NCI-H2196 (cell line): ENCODE measurements at regions not wholly inside any gene's neighbourhood (a gene's known extent, or its start where the extent isn't known, plus 50 kb on each side); places are given as distances from the start of the nearest gene placed in this dataset.
"Not testable (repeated sequence)": the region's sequence is repeated elsewhere in the genome, so short reads cannot be mapped to it uniquely, and the experiment has no call there.

Experiments used
- DNase-seq: peaks from one replicate; lab custom pipeline; 2025; ENCODE audit not compliant: unreplicated experiment; lab: John Stamatoyannopoulos, UW

- peak; percentile 16 for DNase-seq
These were observed 318.4 kb upstream of the ZNF608 start for GRCh38 chr5:125064621-125065438.

- no peak for DNase-seq
These were observed 319.3 kb upstream of the ZNF608 start for GRCh38 chr5:125065741-125066140.

GRCh38 chr5:125070961-125071360, 324.5 kb upstream of the ZNF608 start:
- DNase-seq = no peak

DNA sequence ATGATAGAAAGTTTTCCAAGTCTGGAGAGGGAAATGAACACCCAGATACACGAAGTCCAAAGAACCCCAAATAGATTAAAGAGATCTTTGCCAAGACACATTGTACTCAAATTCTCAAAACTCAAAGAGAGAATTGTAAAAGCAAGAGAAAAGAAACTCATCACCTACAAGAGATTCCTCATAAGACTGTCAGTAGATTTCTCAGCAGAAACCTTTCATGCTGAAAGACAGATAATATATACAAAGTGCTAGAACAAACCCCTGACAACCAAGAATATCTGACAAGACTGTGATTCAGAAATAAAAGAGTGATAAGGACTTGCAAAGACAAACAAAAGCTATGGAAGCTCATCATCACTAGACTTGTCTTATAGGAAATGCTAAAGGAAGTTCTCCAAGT, 326.7 kb upstream of the ZNF608 start:
- DNase-seq = no peak

GRCh38 chr5:125075567-125075966, 329.1 kb upstream of the ZNF608 start:
- no peak for DNase-seq

GRCh38 chr5:125079028-125079427, 332.6 kb upstream of the ZNF608 start:
- DNase-seq = not testable (repeated sequence)

DNA sequence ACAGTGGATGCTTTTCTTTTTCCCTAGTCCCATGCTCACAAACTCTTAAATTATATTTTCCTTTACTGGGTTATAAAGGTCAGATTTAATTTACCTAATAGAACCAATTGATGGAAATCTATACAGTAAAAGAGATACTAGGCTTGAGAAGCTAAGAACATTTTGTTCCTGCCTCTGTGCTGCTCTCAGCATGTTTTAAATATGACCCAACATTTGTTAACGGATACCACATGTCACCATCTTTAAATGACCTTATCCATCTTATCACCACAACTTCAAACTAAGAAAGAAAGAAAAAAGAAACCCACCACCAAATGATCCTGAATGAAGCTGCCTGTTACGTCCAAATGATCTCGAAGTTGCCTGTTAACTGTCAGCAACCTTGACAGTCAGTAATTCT, 334.7 kb upstream of the ZNF608 start:
- no peak for DNase-seq

GRCh38 chr5:125083981-125084380, 337.5 kb upstream of the ZNF608 start:
- DNase-seq = no peak

DNA sequence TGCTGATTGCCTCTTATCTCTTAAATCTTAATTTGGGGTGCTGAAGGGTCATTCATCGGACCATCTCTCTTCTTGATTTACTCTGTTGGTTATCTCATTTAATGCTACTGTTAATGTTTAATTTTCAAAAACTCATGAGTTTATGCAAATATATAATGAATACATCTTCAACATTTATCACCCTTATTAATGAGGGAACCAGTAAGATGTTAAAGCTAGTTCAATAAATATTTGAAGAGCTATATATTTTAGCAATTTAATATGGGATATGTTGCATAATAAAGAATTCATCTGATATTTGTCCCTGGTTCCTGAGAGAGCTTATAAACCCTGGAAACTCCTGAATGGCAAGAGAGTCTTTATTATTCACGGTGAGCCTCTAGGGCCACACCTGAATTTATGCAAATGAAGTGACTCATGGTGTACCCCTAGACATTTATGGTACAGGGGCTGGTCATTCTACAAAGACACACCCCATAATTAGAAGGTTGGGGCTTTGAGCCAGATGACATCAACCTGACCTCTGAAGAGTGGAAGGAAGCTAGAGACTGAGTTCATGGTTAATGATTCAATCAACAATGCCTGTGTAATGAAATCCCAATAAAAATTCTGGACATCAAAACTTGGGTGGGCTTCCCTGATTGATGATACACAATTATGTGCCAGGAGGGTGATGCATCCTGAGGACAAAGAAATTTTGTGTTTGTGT, 339.5 kb upstream of the ZNF608 start:
- no peak for DNase-seq

DNA sequence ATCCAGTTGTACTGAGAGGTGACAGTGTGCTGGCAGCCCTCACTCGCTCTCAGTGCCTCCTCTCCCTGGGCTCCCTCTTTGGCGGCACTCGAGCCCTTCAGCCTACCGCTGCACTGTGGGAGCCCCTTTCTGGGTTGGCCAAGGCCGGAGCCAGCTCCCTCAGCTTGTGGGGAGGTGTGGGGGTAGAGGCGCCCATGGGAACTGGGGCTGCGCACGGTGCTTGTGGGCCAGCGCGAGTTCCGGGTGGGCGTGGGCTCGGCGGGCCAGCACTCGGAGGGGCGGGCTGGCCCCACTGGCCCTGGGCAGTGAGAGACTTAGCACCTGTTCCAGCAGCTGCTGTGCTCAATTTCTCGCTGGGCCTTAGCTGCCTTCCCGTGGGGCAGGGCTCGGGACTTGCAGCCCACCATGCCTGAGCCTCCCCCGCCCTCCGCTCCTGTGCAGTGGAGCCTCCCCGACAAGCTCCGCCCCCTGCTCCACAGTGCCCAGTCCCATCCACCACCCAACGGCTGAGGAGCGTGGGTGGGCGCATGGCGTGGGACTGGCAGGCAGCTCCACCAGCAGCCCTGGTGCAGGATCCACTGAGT, 342.2 kb upstream of the ZNF608 start:
- DNase-seq = no peak

DNA sequence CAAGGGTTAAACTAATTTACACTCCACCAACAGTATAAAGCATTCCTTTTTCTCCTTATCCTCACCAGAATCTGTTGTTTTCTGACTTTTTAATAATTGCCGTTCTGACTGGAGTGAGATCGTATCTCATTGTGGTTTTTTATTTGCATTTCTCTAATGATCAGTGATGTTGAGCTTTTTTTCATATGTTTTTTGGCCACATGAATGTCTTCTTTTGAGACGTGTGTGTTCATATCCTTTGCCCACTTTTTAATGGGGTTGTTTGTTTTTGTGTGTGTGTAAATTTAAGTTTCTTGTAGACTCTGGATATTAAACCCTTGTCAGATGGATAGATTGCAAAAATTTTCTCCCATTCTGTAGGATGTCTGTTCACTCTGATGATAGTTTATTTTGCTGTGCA, 345.7 kb upstream of the ZNF608 start:
- DNase-seq = not testable (repeated sequence)

DNA sequence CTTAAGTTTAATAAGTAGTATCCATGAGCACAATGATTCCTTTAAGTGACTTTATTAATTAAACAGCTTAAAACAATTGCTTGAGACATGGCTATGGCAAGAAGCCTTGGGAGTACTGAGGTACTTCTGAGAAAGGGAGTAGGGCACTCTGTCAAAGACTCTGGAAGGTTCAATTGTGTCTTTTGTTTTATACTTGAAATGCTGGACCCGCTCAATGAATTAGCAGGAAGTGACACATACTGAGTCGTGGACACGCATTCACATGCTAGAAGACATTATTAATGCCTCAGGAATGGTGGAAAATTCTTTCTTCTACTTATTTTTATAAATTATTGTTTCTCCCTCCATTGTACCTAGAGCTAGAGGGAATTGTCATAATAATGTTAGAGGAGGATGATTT, 347.3 kb upstream of the ZNF608 start:
- DNase-seq = no peak

DNA sequence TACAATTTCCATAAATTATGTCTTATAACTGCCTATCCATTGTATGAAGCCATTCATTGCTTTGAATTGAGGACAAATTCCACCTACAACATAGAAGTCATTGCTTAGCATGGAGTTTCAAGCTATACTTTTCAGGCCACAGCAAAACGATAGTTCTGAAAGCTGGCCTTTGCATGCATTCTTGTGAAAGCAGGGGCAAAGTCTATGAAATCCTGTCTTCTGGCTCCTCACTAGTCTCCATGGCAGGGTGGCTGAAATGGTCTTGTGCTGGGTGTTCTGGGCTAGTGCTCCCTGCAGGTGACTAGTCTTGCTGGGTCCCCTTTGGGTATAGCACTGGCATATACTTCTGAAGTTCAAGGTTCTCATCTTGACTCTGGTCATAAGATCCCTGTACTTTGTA, 353.9 kb upstream of the ZNF608 start:
- DNase-seq = no peak

- no peak for DNase-seq
These were observed 354.5 kb upstream of the ZNF608 start for GRCh38 chr5:125100951-125101350.

DNA sequence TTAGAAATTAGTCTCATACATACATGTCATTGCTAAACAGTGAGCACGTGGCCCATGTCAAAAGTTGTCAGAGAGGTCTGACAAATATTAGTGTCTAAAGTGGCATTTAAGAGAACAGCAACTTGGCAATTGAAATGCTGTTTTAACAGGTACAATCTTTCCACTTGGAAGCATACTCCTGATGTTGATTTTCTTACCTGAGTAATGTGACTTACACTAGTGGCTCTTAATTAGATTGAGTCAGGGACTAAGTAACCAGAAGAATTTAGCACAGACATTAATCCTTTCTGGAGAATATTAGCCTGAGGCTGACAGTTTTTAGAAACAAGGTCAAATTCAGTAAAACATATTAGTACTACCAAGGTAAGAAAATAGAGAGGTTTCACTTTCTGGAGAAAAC, 357.0 kb upstream of the ZNF608 start:
- DNase-seq = no peak

- DNase-seq = no peak
These were observed 359.8 kb upstream of the ZNF608 start for GRCh38 chr5:125106271-125106670.

GRCh38 chr5:125106881-125107280, 360.4 kb upstream of the ZNF608 start:
- DNase-seq = no peak

- DNase-seq = no peak
These were observed 362.9 kb upstream of the ZNF608 start for GRCh38 chr5:125109293-125109692.

GRCh38 chr5:125109816-125110215, 363.4 kb upstream of the ZNF608 start:
- DNase-seq = no peak

DNA sequence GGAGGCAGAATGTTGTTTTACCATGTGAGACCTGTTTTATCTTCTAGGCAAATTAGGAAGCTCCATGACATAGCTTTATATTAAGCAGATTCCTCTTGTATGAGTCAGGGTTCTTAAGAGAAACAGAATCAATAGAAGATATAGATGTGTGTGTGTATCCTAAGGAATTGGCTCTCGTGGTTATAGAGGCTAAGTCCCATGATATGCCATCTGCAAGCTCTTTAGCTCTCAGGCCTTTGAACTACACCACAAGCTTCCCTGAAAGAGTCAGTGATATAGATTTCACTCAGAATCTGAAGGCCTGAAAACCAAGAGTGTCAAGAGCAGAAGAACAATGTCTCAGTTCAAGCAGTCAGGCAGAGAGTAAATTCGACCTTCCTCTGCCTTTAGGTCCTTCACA, 365.8 kb upstream of the ZNF608 start:
- no peak for DNase-seq

- DNase-seq = no peak
These were observed 366.9 kb upstream of the ZNF608 start for GRCh38 chr5:125113328-125113727.

DNA sequence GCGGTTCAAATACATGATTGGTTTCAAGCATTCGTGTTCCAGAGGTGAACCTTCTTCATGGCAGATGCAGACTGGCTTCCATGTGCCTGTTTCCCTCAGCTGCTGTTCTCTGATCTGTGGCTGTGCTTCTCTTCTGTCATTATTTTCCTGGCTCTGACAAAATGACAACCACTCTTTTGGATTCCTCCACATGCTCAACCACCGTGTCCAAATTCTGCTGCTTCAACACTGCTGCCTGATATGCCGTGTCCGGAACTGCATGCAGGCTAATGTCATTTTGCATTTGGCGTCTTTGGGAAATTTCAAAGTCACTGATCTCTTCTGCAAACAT, 368.7 kb upstream of the ZNF608 start:
- DNase-seq = no peak
